ENCODE measurements at regions not wholly inside any gene's neighbourhood (a gene's known extent, or its start where the extent isn't known, plus 50 kb on each side); places are given as distances from the start of the nearest gene placed in this dataset.

- DNase-seq: no peak
These were observed 68.2 kb upstream of the TENM3 start for GRCh38 chr4:182174979-182175378.

- no peak for DNase-seq
These were observed 67.2 kb upstream of the TENM3 start for GRCh38 chr4:182175788-182176519.

GRCh38 chr4:182177166-182177565 is 66.0 kb upstream of the TENM3 start:
- no peak for DNase-seq

- DNase-seq: no peak
These were observed 64.1 kb upstream of the TENM3 start for GRCh38 chr4:182179105-182179504.

GRCh38 chr4:182179751-182180150 is 63.5 kb upstream of the TENM3 start:
- DNase-seq: no peak

GRCh38 chr4:182185491-182185890 is 57.7 kb upstream of the TENM3 start:
- DNase-seq: no peak

GRCh38 chr4:182187674-182188073 is 55.5 kb upstream of the TENM3 start:
- DNase-seq: no peak

- DNase-seq: no peak
These were observed 54.6 kb upstream of the TENM3 start for GRCh38 chr4:182188622-182189021.

GRCh38 chr4:182189103-182189878 is 53.9 kb upstream of the TENM3 start:
- no peak for DNase-seq

GRCh38 chr4:182190306-182190705 is 52.9 kb upstream of the TENM3 start:
- no peak for DNase-seq

GRCh38 chr4:182192511-182193181 is 50.6 kb upstream of the TENM3 start:
- no peak for DNase-seq

GRCh38 chr4:182193311-182193710 is 49.9 kb upstream of the TENM3 start:
- no peak for DNase-seq
